Peyer's patch (tissue), 4 donors: ENCODE measurements at regions not wholly inside any gene's neighbourhood (a gene's known extent, or its start where the extent isn't known, plus 50 kb on each side); places are given as distances from the start of the nearest gene placed in this dataset.

ENCODE experiments used
- POLR2A ChIP-seq, 2 donors: fragments of 450-650 bp; IDR thresholded peaks; one replicate each; pipeline ENCODE4 v1.5.1; 2017; ENCODE audit warnings: antibody characterized with exemption in 2 of 2, mild to moderate bottlenecking in 2 of 2, moderate library complexity in 2 of 2
- TF ChIP-seq, protein P1 (sequence below), 6 experiments: fragments of 450-650 bp in 4 of 6; fragments of 200-600 bp in 2 of 6; sonication (generic) in 1 of 6; IDR thresholded peaks; one replicate each; pipeline ENCODE4 v1.5.1; 2017 to 2019; ENCODE audit warnings: antibody characterized with exemption in 6 of 6, mild to moderate bottlenecking in 3 of 6, moderate library complexity in 1 of 6

DNA sequence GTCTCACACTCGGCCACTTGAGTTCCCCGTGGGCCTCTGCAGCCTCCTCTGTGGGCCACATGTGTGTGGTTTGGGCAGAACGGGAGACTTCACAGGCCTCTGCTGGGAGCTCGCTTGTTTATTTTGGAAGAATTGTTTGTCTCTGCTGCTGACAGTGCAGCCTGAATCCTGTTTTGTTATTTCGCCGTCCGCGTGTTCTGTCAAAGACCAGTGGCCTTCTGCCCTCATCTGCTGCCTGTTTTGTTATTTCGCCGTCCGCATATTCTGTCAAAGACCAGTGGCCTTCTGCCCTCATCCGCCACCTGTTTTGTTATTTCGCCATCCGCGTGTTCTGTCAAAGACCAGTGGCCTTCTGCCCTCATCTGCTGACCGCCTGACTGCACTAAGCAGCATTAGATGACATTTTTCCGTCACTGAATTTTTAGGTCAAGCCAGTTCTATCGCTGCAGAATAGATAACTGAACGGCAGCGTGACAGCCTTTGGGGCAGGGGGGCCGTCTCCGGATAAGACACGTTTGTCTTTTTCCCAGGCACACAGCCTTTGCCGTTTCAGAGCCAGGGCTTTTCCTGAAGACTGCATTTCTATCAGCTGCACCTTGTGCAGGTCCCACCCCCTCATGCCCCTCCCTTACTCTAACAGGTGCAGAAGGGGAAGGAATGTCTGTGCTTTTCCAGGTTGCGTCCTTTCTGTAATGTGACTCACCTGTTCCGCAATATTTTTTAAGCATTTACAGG, 158.5 kb upstream of the AFDN start:
- TF ChIP-seq, protein P1, sequence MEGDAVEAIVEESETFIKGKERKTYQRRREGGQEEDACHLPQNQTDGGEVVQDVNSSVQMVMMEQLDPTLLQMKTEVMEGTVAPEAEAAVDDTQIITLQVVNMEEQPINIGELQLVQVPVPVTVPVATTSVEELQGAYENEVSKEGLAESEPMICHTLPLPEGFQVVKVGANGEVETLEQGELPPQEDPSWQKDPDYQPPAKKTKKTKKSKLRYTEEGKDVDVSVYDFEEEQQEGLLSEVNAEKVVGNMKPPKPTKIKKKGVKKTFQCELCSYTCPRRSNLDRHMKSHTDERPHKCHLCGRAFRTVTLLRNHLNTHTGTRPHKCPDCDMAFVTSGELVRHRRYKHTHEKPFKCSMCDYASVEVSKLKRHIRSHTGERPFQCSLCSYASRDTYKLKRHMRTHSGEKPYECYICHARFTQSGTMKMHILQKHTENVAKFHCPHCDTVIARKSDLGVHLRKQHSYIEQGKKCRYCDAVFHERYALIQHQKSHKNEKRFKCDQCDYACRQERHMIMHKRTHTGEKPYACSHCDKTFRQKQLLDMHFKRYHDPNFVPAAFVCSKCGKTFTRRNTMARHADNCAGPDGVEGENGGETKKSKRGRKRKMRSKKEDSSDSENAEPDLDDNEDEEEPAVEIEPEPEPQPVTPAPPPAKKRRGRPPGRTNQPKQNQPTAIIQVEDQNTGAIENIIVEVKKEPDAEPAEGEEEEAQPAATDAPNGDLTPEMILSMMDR (IDR thresholded peaks at IDR 0.05), result no peak
- TF ChIP-seq POLR2A (IDR thresholded peaks at IDR 0.05), result no peak
